Epithelial cell of esophagus (primary cell): ENCODE measurements at regions not wholly inside any gene's neighbourhood (a gene's known extent, or its start where the extent isn't known, plus 50 kb on each side); places are given as distances from the start of the nearest gene placed in this dataset.

Experiments
- DNase-seq: peaks from one replicate; pipeline ENCODE4 v3.0.0; 2010; ENCODE audit warnings: low read depth
- H3K4me3 ChIP-seq: 2 replicates; pipeline ENCODE4 v1.5.1; 2011; ENCODE audit warnings: mild to moderate bottlenecking, low read length, control low read depth
- TF ChIP-seq, protein P1 (sequence below): IDR thresholded peaks from 2 replicates; pipeline ENCODE4 v1.5.1; 2011; ENCODE audit warnings: low read depth, mild to moderate bottlenecking, low read length, control low read depth, inconsistent platforms; ENCODE audit not compliant: insufficient read depth; ENCODE audit errors: missing control alignments

DNA sequence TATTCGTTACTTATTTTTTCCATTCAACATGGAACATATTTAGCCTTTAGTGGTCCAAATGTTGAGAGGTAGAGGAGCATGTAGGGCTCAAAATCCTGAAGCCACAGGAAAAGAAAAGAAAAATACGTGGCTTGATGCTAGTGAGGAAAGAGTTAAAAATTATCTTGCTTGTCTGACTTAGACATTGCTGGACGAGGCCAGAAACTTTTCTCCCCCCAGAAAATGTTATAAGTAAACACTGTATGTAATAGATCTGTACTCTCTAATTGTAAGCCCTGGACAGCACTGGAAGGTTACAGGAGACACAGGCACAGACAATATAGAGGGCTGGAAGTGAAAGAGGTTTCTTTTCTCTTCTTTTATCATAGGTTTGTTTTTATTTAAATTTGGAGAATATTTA, 165.6 kb downstream of the ZFP64 start:
- DNase-seq: no peak
- TF ChIP-seq, protein P1, sequence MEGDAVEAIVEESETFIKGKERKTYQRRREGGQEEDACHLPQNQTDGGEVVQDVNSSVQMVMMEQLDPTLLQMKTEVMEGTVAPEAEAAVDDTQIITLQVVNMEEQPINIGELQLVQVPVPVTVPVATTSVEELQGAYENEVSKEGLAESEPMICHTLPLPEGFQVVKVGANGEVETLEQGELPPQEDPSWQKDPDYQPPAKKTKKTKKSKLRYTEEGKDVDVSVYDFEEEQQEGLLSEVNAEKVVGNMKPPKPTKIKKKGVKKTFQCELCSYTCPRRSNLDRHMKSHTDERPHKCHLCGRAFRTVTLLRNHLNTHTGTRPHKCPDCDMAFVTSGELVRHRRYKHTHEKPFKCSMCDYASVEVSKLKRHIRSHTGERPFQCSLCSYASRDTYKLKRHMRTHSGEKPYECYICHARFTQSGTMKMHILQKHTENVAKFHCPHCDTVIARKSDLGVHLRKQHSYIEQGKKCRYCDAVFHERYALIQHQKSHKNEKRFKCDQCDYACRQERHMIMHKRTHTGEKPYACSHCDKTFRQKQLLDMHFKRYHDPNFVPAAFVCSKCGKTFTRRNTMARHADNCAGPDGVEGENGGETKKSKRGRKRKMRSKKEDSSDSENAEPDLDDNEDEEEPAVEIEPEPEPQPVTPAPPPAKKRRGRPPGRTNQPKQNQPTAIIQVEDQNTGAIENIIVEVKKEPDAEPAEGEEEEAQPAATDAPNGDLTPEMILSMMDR: no peak
- no peak overlapping the region for H3K4me3 ChIP-seq

DNA sequence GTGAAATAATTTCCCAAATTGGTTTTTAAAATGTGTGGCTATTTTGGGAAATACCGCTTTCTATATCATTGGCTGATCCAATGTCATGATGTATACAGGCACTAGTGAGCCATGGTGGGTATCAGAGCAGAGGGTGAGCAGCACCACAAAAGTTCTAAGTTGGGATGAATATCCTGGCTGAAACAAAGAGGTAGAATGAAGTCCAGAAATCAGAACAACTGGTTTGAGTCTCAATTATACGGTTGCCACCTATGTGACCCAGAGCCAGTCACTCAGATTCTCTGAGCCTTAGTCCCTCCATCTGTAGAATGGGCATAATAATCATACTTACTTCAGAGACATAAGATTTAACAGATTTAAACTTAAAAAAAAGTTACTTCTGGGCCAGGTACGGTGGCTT, 172.3 kb downstream of the ZFP64 start:
- DNase-seq: no peak
- TF ChIP-seq, protein P1: no peak
- H3K4me3 ChIP-seq: no peak overlapping the region

DNA sequence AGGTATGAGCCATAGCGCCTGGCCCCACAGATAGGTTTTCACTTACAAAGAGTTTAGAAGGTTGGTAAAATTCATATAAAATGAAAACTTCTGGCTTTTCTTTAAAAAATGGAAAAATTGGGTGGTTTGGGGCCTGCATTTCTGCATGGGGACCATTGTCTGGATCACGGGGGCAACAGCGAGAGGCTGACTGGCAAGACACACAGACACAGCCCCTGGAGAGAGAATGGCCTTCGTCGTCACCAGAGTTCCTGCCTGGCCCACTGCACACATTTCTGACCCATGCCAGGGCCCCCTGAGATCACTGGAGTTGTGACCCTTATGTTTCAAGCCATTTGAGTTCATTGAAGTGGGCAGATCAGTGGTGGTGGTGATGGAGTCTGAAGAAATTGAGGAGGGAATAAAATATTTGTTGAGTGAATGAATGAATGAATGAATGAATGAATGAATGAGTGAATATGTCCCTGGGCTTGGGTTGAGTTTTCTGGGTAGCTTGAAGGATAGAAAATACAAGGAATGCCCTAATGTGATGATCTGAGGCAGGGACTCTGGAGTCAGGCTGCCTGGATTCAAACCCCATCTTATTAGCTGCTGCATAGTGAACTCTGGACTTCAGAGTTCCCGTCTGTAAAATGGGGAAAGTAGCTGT, 173.8 kb downstream of the ZFP64 start:
- TF ChIP-seq, protein P1: no peak
- H3K4me3 ChIP-seq: no peak overlapping the region
- no peak for DNase-seq

GRCh38 chr20:52016022-52016421, 175.6 kb downstream of the ZFP64 start:
- no peak overlapping the region for H3K4me3 ChIP-seq
- TF ChIP-seq, protein P1: no peak
- no peak for DNase-seq

GRCh38 chr20:52015155-52015554, 176.4 kb downstream of the ZFP64 start:
- TF ChIP-seq, protein P1: no peak
- H3K4me3 ChIP-seq: no peak overlapping the region
- no peak for DNase-seq

GRCh38 chr20:52012079-52012478, 179.5 kb downstream of the ZFP64 start:
- TF ChIP-seq, protein P1: no peak
- no peak overlapping the region for H3K4me3 ChIP-seq
- no peak for DNase-seq

DNA sequence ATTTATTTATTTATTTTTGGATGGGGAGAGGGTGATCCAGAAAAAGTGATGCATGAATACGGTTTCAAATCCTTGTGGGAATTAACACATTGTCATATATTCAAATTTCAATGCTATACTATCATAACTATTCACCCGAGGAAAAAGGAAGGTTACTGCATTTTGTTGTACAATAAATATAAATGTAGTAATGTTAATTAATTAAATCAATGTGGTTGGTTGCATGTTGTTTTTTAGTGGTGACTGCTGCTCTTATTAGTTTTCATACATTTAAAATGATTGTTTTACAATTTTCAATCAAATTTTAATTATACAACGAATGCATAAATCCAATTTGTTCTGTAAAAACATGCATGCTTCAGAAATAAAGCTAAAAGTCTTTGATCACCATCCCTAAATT, 180.5 kb downstream of the ZFP64 start:
- no peak for DNase-seq
- H3K4me3 ChIP-seq: no peak overlapping the region

More for the DNA sequence above, 180.5 kb downstream of the ZFP64 start:
- TF ChIP-seq, protein P1: no peak
